PC-3 (cell line): ENCODE measurements at regions not wholly inside any gene's neighbourhood (a gene's known extent, or its start where the extent isn't known, plus 50 kb on each side); places are given as distances from the start of the nearest gene placed in this dataset.

Experiments used
- CTCF ChIP-seq: fragments of 300-600 bp; sonication (generic); conservative IDR thresholded peaks from 2 replicates; pipeline ENCODE4 v1.5.1; 2017; ENCODE audit warnings: antibody characterized with exemption, low read depth, mild to moderate bottlenecking, low read length
- EZH2 ChIP-seq: fragments of 300-600 bp; sonication (generic); IDR thresholded peaks from one replicate; pipeline ENCODE4 v1.6.1; 2017; ENCODE audit warnings: antibody characterized with exemption, mild to moderate bottlenecking, low read length; ENCODE audit not compliant: unreplicated experiment
- EZH2phosphoT487 ChIP-seq: fragments of 300-600 bp; sonication (generic); IDR thresholded peaks from 2 replicates; pipeline ENCODE4 v1.6.1; 2018; ENCODE audit warnings: mild to moderate bottlenecking, antibody characterized with exemption, low read length, borderline replicate concordance

- TF ChIP-seq CTCF (no peak), EZH2 (no peak), EZH2phosphoT487 (no peak)
Measured at GRCh38 chr22:46089426-46090035, 60.8 kb upstream of the PPARA start.
